GM19043 (cell line): ENCODE measurements at regions not wholly inside any gene's neighbourhood (a gene's known extent, or its start where the extent isn't known, plus 50 kb on each side); places are given as distances from the start of the nearest gene placed in this dataset.
"Not testable (repeated sequence)": the region's sequence is repeated elsewhere in the genome, so short reads cannot be mapped to it uniquely, and the experiment has no call there.

Experiments used
- ATAC-seq: cut with Tn5 transposase; IDR thresholded peaks from one replicate; pipeline ENCODE4 v1.9.1; 2021; ENCODE audit warnings: low read depth; ENCODE audit not compliant: unreplicated experiment

DNA sequence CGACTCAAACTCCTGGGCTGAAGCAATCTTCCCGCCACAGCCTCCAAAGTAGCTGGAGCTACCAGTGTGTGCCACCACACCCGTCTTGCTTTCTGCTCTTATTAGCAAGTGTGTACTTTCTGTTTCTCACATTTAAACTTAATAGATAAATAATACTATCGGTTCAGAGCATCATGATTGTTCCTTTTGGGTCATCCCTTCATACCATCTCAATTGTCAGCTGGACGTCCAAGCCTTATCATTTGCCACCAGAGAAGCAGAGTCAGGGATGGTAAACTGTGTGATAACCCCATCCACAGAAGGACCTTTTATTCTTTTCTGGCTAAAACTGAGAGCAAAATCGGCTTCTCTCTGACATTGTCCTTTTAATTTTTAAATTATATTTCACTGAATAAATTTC, 279.8 kb upstream of the GOT2 start:
- ATAC-seq = no peak

GRCh38 chr16:58999762-59000161, 265.6 kb upstream of the GOT2 start:
- no peak for ATAC-seq

- ATAC-seq = not testable (repeated sequence)
Measured at GRCh38 chr16:58992755-58993154, 258.6 kb upstream of the GOT2 start.

GRCh38 chr16:58983181-58983965, 249.3 kb upstream of the GOT2 start:
- not testable (repeated sequence) for ATAC-seq

- peak; percentile 70 for ATAC-seq
Measured at GRCh38 chr16:58970775-58971174, 236.7 kb upstream of the GOT2 start.

DNA sequence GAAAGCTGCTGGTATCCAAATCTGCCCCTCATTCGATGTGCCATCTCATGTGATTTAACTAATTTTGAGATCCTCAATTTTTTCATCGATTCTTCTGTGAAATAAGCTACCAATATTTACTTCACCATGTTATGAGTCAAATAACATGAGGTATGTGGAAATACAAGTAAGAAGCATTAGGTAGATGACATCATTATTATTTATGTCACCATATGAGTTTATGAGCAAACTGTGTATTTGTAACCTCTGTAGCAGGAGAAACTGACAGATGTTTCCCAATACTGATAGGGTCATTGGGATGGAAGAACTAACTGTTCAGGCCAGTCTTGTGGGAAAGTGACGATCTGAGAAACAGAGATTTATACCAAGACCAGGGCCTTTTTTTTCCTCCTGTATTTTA, 229.4 kb upstream of the GOT2 start:
- ATAC-seq = no peak

DNA sequence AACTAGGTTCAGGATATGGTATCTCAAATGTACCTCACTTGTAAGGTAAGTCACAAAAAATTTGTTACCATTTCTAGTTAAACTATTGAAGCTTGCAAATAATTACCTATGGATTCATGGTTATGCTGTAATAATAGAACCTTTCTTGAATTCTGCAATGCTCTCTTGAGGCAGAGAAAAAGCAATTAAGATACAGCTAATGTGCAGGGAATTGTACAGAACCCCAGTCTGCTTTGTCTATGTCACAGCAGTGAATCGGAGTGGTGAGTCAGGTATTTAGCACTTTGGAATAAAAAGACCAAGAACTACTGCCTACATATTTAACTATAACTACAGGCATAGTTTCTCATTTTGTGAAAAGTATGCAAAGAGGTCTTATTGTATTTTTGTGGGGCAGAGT, 228.7 kb upstream of the GOT2 start:
- no peak for ATAC-seq

DNA sequence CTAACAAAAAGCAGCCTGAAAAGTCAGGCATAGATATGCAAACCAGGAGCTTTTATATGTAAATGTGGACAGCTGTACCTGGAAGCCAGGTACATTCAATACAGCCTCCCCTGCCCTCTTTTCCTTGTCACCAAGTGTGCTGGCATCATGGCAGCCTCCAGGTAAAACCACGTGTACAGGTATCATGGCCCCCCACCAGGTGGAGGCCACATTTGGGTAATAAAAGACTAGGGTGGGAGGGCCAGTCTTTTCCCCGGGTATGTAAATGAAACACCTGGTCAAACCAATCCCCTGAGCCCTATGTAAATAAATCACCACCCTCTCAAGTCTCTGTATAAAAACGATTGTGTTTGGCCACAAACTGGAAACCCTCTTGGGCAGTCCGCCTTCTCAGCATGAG, 226.4 kb upstream of the GOT2 start:
- no peak for ATAC-seq

DNA sequence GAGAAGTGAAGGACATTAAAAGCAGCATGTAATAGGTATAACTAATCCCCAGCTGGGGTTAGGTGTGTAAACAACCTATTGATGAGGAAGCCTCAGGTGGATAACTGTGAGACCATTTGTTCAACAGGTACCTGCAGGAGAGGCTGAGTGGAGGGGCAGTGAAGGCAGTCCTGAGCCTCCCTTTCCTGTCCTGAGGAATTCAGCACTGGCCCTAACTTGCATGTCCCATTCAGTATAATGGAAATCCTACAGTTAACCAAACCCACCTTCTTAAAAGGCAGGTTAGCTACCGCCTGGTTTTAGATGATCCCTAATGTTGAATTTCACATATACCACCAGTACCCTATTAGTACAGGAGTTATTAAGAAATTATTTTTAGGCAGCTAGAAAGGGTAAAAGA, 225.9 kb upstream of the GOT2 start:
- no peak for ATAC-seq

GRCh38 chr16:58958749-58959148, 224.6 kb upstream of the GOT2 start:
- ATAC-seq = no peak

- no peak for ATAC-seq
Measured at GRCh38 chr16:58948244-58948643, 214.1 kb upstream of the GOT2 start.

- no peak for ATAC-seq
Measured at GRCh38 chr16:58940609-58941008, 206.5 kb upstream of the GOT2 start.

DNA sequence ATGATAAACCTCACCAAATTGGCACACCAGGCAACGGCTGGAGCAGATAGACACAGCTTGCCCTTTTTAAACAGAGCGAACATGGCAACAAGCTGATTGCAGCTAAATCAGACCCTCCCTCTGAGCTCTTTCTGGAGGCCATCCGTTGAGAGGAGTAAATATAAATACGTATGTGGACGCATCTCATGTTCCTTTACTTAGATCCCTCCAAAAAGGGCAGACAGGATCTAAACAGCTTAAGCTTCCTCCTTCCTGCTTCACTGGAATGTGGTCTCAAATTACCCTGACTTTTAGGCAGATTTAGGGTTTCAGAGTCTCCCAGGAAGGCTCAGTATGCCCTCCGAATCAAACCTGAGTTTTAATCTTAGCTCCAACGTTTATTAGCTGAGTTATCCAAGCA, 204.7 kb upstream of the GOT2 start:
- no peak for ATAC-seq

DNA sequence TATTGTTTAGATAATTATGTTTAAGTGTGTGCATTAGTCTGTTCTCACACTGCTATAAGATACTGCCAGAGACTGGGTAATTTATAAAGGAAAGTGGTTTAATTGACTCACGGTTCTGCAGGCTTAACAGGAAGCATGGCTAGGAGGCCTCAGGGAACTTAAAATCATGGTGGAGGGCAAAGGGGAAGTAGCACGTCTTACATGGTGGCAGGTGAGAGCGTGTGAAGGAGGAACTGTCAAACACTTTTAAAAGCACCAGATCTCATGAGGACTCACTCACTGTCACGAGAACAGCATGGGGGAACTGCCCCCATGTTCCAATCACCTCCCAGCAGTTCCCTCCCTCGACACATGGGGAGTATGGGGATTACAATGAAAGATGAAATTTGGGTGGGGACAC, 203.5 kb upstream of the GOT2 start:
- ATAC-seq = no peak

- ATAC-seq = no peak
Measured at GRCh38 chr16:58933186-58933585, 199.1 kb upstream of the GOT2 start.

- ATAC-seq = no peak
Measured at GRCh38 chr16:58931436-58931835, 197.3 kb upstream of the GOT2 start.

- ATAC-seq = no peak
Measured at GRCh38 chr16:58923094-58923493, 189.0 kb upstream of the GOT2 start.

GRCh38 chr16:58913456-58913855, 179.3 kb upstream of the GOT2 start:
- ATAC-seq = no peak

DNA sequence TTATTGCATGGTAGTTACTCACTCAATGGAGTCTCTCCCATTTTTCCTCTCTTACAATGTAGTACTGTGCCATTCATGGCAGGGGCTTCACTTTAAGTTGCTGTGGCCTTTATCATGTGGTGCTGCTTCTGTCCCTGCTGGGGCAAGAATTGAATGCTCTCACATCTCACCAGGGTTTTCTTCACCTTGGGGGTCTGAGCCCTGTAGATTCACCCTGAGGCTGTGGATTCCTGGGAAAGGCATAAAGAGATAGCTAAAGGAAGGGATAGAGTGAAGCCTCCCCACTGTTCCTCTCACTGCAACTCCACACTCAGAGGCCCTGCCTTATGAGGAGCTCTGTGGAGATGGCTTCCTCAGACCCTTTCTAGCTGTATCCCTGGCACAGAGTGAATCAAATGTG, 178.5 kb upstream of the GOT2 start:
- no peak for ATAC-seq

GRCh38 chr16:58906981-58907715, 173.0 kb upstream of the GOT2 start:
- no peak for ATAC-seq

DNA sequence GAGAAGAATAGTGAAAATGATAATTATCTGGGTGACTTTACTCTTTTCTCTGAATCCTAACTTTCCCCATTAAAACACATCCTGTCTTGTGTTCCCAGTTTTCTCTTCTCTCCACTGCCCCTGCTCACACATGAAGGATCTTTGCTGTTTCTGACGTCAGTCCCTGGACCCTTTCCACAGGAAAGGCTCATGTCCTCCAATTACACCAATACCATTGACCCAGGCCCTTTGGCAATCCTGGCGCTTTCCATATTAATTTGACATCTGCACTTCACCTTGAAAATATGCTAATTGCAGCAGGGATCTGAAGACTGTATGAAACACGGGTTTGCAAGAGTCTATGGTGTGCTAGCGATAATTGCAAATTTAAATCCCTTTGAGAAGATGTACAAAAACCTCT, 170.2 kb upstream of the GOT2 start:
- ATAC-seq = no peak

DNA sequence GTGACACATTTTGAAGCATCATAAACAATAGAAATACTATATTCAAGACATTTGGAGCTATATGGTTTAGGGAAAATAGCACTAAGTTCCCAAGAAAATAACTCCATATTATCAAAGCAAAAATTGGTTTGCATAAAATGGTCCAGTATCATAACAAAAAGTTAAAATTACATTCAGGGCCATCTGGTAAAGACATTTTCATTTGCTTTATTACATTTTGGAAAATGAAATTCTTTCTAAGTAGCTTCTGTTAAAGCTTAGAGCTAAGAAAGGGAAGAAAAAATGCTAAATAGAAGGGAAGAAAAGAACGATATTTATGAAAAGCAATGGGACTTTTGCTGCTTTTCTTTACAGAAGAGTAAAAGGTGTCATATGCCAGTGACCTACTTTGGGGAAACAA, 155.4 kb upstream of the GOT2 start:
- no peak for ATAC-seq
